ENCODE measurements at regions not wholly inside any gene's neighbourhood (a gene's known extent, or its start where the extent isn't known, plus 50 kb on each side); places are given as distances from the start of the nearest gene placed in this dataset.
"Not testable (repeated sequence)": the region's sequence is repeated elsewhere in the genome, so short reads cannot be mapped to it uniquely, and the experiment has no call there.

- no peak for DNase-seq (ENCODE audit: low read depth)
Observed at GRCh38 chr10:124197371-124198124, 104.2 kb upstream of the CHST15 start.

GRCh38 chr10:124196659-124197058 lies 103.3 kb upstream of the CHST15 start:
- TF ChIP-seq CTCF (IDR thresholded peaks at IDR 0.05; ENCODE audit: insufficient read depth, low read depth, low read length, missing control alignments): no peak
- no peak for DNase-seq (ENCODE audit: low read depth)
- H3K4me3 ChIP-seq (ENCODE audit: low read length): no peak overlapping the region

More at GRCh38 chr10:124197371-124198124, 104.2 kb upstream of the CHST15 start:
- TF ChIP-seq CTCF (IDR thresholded peaks at IDR 0.05; ENCODE audit: insufficient read depth, low read depth, low read length, missing control alignments): no peak
- H3K4me3 ChIP-seq (ENCODE audit: low read length): no peak overlapping the region

GRCh38 chr10:124194199-124194824 lies 100.9 kb upstream of the CHST15 start:
- no peak for DNase-seq (ENCODE audit: low read depth)
- H3K4me3 ChIP-seq (ENCODE audit: low read length): no peak overlapping the region
- TF ChIP-seq CTCF (IDR thresholded peaks at IDR 0.05; ENCODE audit: insufficient read depth, low read depth, low read length, missing control alignments): no peak

- no peak for DNase-seq (ENCODE audit: low read depth)
- no peak for TF ChIP-seq CTCF (IDR thresholded peaks at IDR 0.05; ENCODE audit: insufficient read depth, low read depth, low read length, missing control alignments)
- no peak overlapping the region for H3K4me3 ChIP-seq (ENCODE audit: low read length)
Observed at GRCh38 chr10:124193309-124193696, 99.9 kb upstream of the CHST15 start.

- peak; percentile 13 for TF ChIP-seq CTCF (IDR thresholded peaks at IDR 0.05; ENCODE audit: insufficient read depth, low read depth, low read length, missing control alignments)
- DNase-seq (ENCODE audit: low read depth): not testable (repeated sequence)
Observed at GRCh38 chr10:124192664-124193308, 99.4 kb upstream of the CHST15 start.

GRCh38 chr10:124190476-124190875 lies 97.1 kb upstream of the CHST15 start:
- H3K4me3 ChIP-seq (ENCODE audit: low read length); DNase-seq (ENCODE audit: low read depth): not testable (repeated sequence)

More at GRCh38 chr10:124192664-124193308, 99.4 kb upstream of the CHST15 start:
- H3K4me3 ChIP-seq (ENCODE audit: low read length): not testable (repeated sequence)

GRCh38 chr10:124186956-124187355 lies 93.6 kb upstream of the CHST15 start:
- DNase-seq (ENCODE audit: low read depth): no peak
- no peak overlapping the region for H3K4me3 ChIP-seq (ENCODE audit: low read length)
- no peak for TF ChIP-seq CTCF (IDR thresholded peaks at IDR 0.05; ENCODE audit: insufficient read depth, low read depth, low read length, missing control alignments)
